GM06990 (cell line): ENCODE measurements at regions not wholly inside any gene's neighbourhood (a gene's known extent, or its start where the extent isn't known, plus 50 kb on each side); places are given as distances from the start of the nearest gene placed in this dataset.

Experiments
- DNase-seq: peaks from one replicate; pipeline ENCODE4 v3.0.0-alpha.2; 2011; ENCODE audit not compliant: insufficient read length; ENCODE audit errors: extremely low read depth
- H3K27me3 ChIP-seq: replicated peaks from 2 replicates; pipeline ENCODE4 v1.6.0; 2011; ENCODE audit warnings: low read length; ENCODE audit not compliant: control insufficient read depth, insufficient read depth
- H3K36me3 ChIP-seq: 2 replicates; pipeline ENCODE4 v1.5.1; 2011; ENCODE audit warnings: low read length; ENCODE audit not compliant: control insufficient read depth, insufficient read depth
- H3K4me3 ChIP-seq: replicated peaks from 2 replicates; pipeline ENCODE4 v1.5.1; 2011; ENCODE audit warnings: low read depth, mild to moderate bottlenecking, control low read depth, low read length
- CTCF ChIP-seq: IDR thresholded peaks from 2 replicates; pipeline ENCODE4 v1.5.1; 2011; ENCODE audit warnings: low read length, control low read depth, mild to moderate bottlenecking, inconsistent platforms; ENCODE audit not compliant: insufficient read depth, poor library complexity, severe bottlenecking

GRCh38 chr11:86162239-86162638 lies 82.3 kb upstream of the EED start:
- H3K36me3 ChIP-seq: no peaks in the 10 kb centered on the region
- TF ChIP-seq CTCF: no peak
- no peak overlapping the region for H3K4me3 ChIP-seq
- DNase-seq: no peak
- no peaks in the 10 kb centered on the region for H3K27me3 ChIP-seq

- DNase-seq: no peak
- H3K36me3 ChIP-seq: no peaks in the 10 kb centered on the region
- TF ChIP-seq CTCF: no peak
- no peak overlapping the region for H3K4me3 ChIP-seq
- H3K27me3 ChIP-seq: no peaks in the 10 kb centered on the region
Measured at GRCh38 chr11:86161837-86162236, 82.7 kb upstream of the EED start.

GRCh38 chr11:86161336-86161735 lies 83.2 kb upstream of the EED start:
- no peak overlapping the region for H3K4me3 ChIP-seq
- no peaks in the 10 kb centered on the region for H3K27me3 ChIP-seq
- H3K36me3 ChIP-seq: no peaks in the 10 kb centered on the region
- DNase-seq: no peak
- TF ChIP-seq CTCF: no peak

GRCh38 chr11:86160541-86161149 lies 83.9 kb upstream of the EED start:
- Histone ChIP-seq H3K36me3 (no peaks in the 10 kb centered on the region), H3K4me3 (no peak overlapping the region), H3K27me3 (no peaks in the 10 kb centered on the region)
- no peak for TF ChIP-seq CTCF
- DNase-seq: no peak

- DNase-seq: no peak
- Histone ChIP-seq H3K4me3 (no peak overlapping the region), H3K27me3 (no peaks in the 10 kb centered on the region), H3K36me3 (no peaks in the 10 kb centered on the region)
- no peak for TF ChIP-seq CTCF
Measured at GRCh38 chr11:86159581-86159891, 85.0 kb upstream of the EED start.

- no peak for DNase-seq
- Histone ChIP-seq H3K27me3 (no peaks in the 10 kb centered on the region), H3K4me3 (no peak overlapping the region), H3K36me3 (no peaks in the 10 kb centered on the region)
- TF ChIP-seq CTCF: no peak
Measured at GRCh38 chr11:86158704-86159580, 85.6 kb upstream of the EED start.
